ENCODE measurements at regions not wholly inside any gene's neighbourhood (a gene's known extent, or its start where the extent isn't known, plus 50 kb on each side); places are given as distances from the start of the nearest gene placed in this dataset.

- no peak overlapping the region for H3K4me3 ChIP-seq (replicated peaks in 1 of 3)
- H3K36me3 ChIP-seq, result no peaks in the 10 kb centered on the region
- H3K9me3 ChIP-seq, result no peaks in the 10 kb centered on the region
- intact Hi-C loops (cut with DNase I), result no loop called here
- 73 to 79% methylated on average over 8 of the region's 8 CpGs for WGBS, 2 donors
- no peaks in the 10 kb centered on the region for H3K27me3 ChIP-seq
- no peak overlapping the region for H3K27ac ChIP-seq
- DNase-seq, result no peak
- no peaks in the 10 kb centered on the region for H3K4me1 ChIP-seq
- TF ChIP-seq CTCF (IDR thresholded peaks at IDR 0.05), result no peak
- TF ChIP-seq POLR2A (IDR thresholded peaks at IDR 0.05), result no peak
Observed at GRCh38 chr18:73942081-73942625, 205.5 kb downstream of the FBXO15 start.

GRCh38 chr18:73940721-73941120 lies 206.9 kb downstream of the FBXO15 start:
- WGBS, 2 donors, result 78 to 81% methylated on average over 8 of the region's 8 CpGs
- no peaks in the 10 kb centered on the region for H3K27me3 ChIP-seq
- no peak overlapping the region for H3K4me3 ChIP-seq (replicated peaks in 1 of 3)
- DNase-seq, result no peak
- intact Hi-C loops (cut with DNase I), result no loop called here
- no peaks in the 10 kb centered on the region for H3K4me1 ChIP-seq
- no peak overlapping the region for H3K27ac ChIP-seq
- H3K9me3 ChIP-seq, result no peaks in the 10 kb centered on the region
- no peaks in the 10 kb centered on the region for H3K36me3 ChIP-seq
- TF ChIP-seq CTCF (IDR thresholded peaks at IDR 0.05), result no peak

- Histone ChIP-seq H3K4me1 (no peaks in the 10 kb centered on the region), H3K27me3 (no peaks in the 10 kb centered on the region), H3K36me3 (no peaks in the 10 kb centered on the region), H3K9me3 (no peaks in the 10 kb centered on the region), H3K4me3 (replicated peaks in 1 of 3) (no peak overlapping the region), H3K27ac (no peak overlapping the region)
- intact Hi-C loops (cut with DNase I), result no loop called here
- WGBS, 2 donors, result 79 to 82% methylated on average over 5 of the region's 5 CpGs
- TF ChIP-seq CTCF (IDR thresholded peaks at IDR 0.05) (no peak), POLR2A (IDR thresholded peaks at IDR 0.05) (no peak)
- no peak for DNase-seq
Observed at GRCh38 chr18:73939391-73939790, 208.2 kb downstream of the FBXO15 start.

- intact Hi-C loops (cut with DNase I), result no loop called here
- TF ChIP-seq CTCF (IDR thresholded peaks at IDR 0.05), result no peak
- TF ChIP-seq POLR2A (IDR thresholded peaks at IDR 0.05), result no peak
- Histone ChIP-seq H3K9me3 (no peaks in the 10 kb centered on the region), H3K4me1 (no peaks in the 10 kb centered on the region), H3K4me3 (replicated peaks in 1 of 3) (no peak overlapping the region), H3K36me3 (no peaks in the 10 kb centered on the region), H3K27me3 (no peaks in the 10 kb centered on the region), H3K27ac (no peak overlapping the region)
- WGBS, 2 donors, result 83 to 84% methylated on average over 3 of the region's 3 CpGs
- DNase-seq, result no peak
Observed at GRCh38 chr18:73933685-73934084, 213.9 kb downstream of the FBXO15 start.

GRCh38 chr18:73932976-73933375 lies 214.7 kb downstream of the FBXO15 start:
- no peaks in the 10 kb centered on the region for H3K4me1 ChIP-seq
- TF ChIP-seq CTCF (IDR thresholded peaks at IDR 0.05), result no peak
- TF ChIP-seq POLR2A (IDR thresholded peaks at IDR 0.05), result no peak
- no peak for DNase-seq
- no peak overlapping the region for H3K27ac ChIP-seq
- WGBS, 2 donors, result 69 to 77% methylated on average over 4 of the region's 4 CpGs
- intact Hi-C loops (cut with DNase I), result no loop called here
- no peaks in the 10 kb centered on the region for H3K9me3 ChIP-seq
- no peak overlapping the region for H3K4me3 ChIP-seq (replicated peaks in 1 of 3)
- H3K27me3 ChIP-seq, result no peaks in the 10 kb centered on the region
- no peaks in the 10 kb centered on the region for H3K36me3 ChIP-seq

All from thyroid gland (tissue), 4 donors.